22Rv1 (cell line): ENCODE measurements at regions not wholly inside any gene's neighbourhood (a gene's known extent, or its start where the extent isn't known, plus 50 kb on each side); places are given as distances from the start of the nearest gene placed in this dataset.

Experiments
- H3K27ac ChIP-seq: fragments of 450-650 bp; 2 replicates; pipeline ENCODE4 v1.5.1; 2017
- ZFX ChIP-seq: fragments of 450-650 bp; IDR thresholded peaks from 2 replicates; pipeline ENCODE4 v1.6.1; 2017; ENCODE audit warnings: antibody characterized with exemption, borderline replicate concordance
- TF ChIP-seq, protein P1 (sequence below): fragments of 450-650 bp; IDR thresholded peaks from 2 replicates; pipeline ENCODE4 v1.5.1; 2017; ENCODE audit warnings: mild to moderate bottlenecking

DNA sequence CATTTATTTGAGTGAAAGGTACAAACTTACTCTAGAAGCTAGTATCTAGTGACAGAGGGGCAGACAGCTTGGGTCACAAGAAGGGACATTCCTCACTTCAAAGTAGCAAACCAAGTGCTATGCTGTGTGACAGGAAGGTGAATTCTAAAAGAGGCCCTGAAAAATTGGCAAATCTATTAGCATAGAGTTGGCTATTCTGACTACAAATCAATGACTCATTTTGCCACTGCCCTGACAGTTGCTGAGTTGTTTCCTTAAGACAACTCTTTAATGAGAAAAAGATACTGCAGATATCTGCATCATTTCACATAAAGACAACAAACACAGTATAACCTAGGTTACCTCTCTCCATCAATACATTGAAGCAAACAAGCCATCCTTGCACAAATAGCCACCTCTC, 524.0 kb upstream of the LRRC4C start:
- H3K27ac ChIP-seq = peak overlapping the region; percentile 53; the same call in 1 of the 2 replicates
- TF ChIP-seq, protein P1, sequence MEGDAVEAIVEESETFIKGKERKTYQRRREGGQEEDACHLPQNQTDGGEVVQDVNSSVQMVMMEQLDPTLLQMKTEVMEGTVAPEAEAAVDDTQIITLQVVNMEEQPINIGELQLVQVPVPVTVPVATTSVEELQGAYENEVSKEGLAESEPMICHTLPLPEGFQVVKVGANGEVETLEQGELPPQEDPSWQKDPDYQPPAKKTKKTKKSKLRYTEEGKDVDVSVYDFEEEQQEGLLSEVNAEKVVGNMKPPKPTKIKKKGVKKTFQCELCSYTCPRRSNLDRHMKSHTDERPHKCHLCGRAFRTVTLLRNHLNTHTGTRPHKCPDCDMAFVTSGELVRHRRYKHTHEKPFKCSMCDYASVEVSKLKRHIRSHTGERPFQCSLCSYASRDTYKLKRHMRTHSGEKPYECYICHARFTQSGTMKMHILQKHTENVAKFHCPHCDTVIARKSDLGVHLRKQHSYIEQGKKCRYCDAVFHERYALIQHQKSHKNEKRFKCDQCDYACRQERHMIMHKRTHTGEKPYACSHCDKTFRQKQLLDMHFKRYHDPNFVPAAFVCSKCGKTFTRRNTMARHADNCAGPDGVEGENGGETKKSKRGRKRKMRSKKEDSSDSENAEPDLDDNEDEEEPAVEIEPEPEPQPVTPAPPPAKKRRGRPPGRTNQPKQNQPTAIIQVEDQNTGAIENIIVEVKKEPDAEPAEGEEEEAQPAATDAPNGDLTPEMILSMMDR = no peak
- no peak for TF ChIP-seq ZFX

GRCh38 chr11:41984023-41984422, 524.6 kb upstream of the LRRC4C start:
- H3K27ac ChIP-seq = peak overlapping the region; percentile 53
- TF ChIP-seq ZFX = no peak
- TF ChIP-seq, protein P1 = no peak

DNA sequence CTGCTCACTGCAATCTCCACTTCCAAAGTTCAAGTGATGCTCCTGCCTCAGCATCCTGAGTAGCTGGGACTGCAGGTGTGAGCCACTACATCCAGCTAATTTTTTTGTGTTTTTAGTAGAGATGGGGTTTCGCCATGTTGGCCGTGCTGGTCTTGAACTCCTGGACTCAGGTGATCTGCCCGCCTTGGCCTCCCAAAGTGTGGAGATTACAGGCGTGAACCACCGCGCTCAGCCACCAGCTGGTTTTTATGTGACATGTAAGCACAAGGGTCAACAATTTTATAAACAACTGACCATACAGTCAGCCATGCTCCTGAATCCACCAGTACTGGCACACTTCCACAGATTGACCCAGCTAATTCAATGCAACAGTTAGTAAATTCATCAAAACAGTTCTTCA, 526.3 kb upstream of the LRRC4C start:
- no peak for TF ChIP-seq ZFX
- TF ChIP-seq, protein P1 = no peak
- no peak overlapping the region for H3K27ac ChIP-seq

GRCh38 chr11:41988951-41989572, 529.6 kb upstream of the LRRC4C start:
- peak overlapping the region; percentile 74 for H3K27ac ChIP-seq
- no peak for TF ChIP-seq ZFX
- TF ChIP-seq, protein P1 = no peak

- peak overlapping the region; percentile 74 for H3K27ac ChIP-seq
- TF ChIP-seq ZFX = no peak
- TF ChIP-seq, protein P1 = no peak
These were observed 530.5 kb upstream of the LRRC4C start for GRCh38 chr11:41989823-41990380.

DNA sequence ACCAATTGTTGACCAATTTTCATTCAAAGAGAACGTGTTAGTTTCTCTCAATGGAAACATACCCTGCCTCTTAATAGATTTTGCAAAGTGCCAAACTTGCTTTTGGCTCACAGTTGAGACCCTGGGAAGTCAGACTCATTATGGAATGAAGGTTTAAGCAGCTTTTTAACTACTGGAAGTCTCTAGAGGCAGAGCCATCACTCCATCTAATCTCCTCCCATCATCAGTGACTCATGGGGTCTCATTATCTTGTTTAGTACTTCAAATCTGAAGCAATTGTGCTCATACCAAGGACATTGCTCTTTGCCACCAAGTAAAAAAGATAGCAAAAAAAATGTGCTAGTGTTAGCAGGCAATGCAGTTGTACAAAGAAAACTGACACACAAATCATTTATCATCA, 537.1 kb upstream of the LRRC4C start:
- TF ChIP-seq, protein P1 = no peak
- TF ChIP-seq ZFX = no peak
- H3K27ac ChIP-seq = no peak overlapping the region

DNA sequence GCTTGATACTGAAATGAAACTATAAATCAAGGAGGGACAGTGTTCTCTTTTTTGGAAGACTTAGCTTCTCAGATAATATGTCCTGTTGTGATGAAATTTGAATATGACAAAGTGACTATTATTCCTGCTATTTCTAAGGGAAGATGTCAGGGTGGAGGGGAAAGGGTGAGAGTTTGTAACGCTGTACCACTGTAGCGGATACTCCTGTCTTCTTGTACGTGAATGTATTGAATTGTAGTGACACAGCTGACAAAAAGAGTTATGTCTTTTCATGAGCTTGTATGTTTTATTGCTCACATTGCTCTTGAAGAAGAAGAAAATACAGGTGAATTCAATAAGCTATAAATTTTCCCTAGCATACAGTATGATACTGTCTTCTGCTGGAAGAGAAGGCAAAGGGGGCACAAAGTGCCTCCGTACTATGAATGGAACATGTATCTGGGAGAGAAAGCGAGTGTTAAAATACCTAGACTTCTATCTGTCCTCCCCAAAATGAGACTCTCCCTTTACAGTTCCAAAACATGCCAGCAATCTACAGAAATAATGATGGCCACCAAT, 538.5 kb upstream of the LRRC4C start:
- no peak overlapping the region for H3K27ac ChIP-seq
- no peak for TF ChIP-seq ZFX
- TF ChIP-seq, protein P1 = no peak
